ENCODE measurements at regions not wholly inside any gene's neighbourhood (a gene's known extent, or its start where the extent isn't known, plus 50 kb on each side); places are given as distances from the start of the nearest gene placed in this dataset.

DNA sequence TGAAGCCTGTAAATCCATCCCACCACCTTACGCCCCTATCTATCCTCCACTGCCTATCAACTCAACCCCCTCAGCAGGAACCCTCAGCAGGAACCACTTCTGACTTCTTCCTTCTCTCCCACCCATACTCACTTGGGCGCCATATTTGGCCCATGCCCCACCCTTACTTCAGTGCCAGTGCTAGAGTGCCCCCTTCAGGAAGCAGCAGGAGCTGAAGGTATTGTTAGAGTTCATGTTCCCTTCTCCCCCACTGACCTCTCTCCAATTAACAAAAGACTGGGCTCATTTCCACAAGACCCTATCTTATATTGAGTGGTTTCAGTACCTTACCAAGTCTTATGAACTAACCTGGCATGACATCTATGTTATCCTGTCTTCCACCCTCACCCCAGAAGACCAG lies 363.1 kb upstream of the SLIT2 start:
- no peak for TF ChIP-seq POLR2AphosphoS5 (IDR thresholded peaks at IDR 0.05)
- no peak for TF ChIP-seq POLR2A (IDR thresholded peaks at IDR 0.05)
- no peak for TF ChIP-seq EP300 (IDR thresholded peaks at IDR 0.05)
- TF ChIP-seq, protein P1, sequence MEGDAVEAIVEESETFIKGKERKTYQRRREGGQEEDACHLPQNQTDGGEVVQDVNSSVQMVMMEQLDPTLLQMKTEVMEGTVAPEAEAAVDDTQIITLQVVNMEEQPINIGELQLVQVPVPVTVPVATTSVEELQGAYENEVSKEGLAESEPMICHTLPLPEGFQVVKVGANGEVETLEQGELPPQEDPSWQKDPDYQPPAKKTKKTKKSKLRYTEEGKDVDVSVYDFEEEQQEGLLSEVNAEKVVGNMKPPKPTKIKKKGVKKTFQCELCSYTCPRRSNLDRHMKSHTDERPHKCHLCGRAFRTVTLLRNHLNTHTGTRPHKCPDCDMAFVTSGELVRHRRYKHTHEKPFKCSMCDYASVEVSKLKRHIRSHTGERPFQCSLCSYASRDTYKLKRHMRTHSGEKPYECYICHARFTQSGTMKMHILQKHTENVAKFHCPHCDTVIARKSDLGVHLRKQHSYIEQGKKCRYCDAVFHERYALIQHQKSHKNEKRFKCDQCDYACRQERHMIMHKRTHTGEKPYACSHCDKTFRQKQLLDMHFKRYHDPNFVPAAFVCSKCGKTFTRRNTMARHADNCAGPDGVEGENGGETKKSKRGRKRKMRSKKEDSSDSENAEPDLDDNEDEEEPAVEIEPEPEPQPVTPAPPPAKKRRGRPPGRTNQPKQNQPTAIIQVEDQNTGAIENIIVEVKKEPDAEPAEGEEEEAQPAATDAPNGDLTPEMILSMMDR (IDR thresholded peaks at IDR 0.05): no peak
